Gastrocnemius medialis (tissue), 4 donors: ENCODE measurements at regions not wholly inside any gene's neighbourhood (a gene's known extent, or its start where the extent isn't known, plus 50 kb on each side); places are given as distances from the start of the nearest gene placed in this dataset.

Experiments
- ATAC-seq, 2 donors: fragments of 150-250 bp; one replicate each; pipeline ENCODE4 v1.9.1; 2016
- DNase-seq, 2 donors: peaks; one replicate each; pipeline ENCODE4 v3.0.0-alpha.2; 2019
- H3K27ac ChIP-seq, 4 donors: fragments of 200-600 bp; sonication (generic); 1 replicate in 1 of 4; 2 replicates in 3 of 4; pipeline ENCODE4 v1.5.1; 2016 to 2018; ENCODE audit warnings: mild to moderate bottlenecking in 2 of 4, moderate library complexity in 1 of 4
- H3K27me3 ChIP-seq, 3 donors: fragments of 200-600 bp; sonication (generic) in 2 of 3; 1 replicate in 1 of 3; 2 replicates in 2 of 3; pipeline versions ENCODE4 v1.5.1 to v1.6.0; 2016 to 2019; ENCODE audit warnings: mild to moderate bottlenecking in 1 of 3, moderate library complexity in 1 of 3
- H3K36me3 ChIP-seq, 2 donors: fragments of 200-600 bp; sonication (generic) in 1 of 2; one replicate each; pipeline ENCODE4 v1.5.1; 2017 to 2018
- H3K4me1 ChIP-seq, 2 donors: fragments of 200-600 bp; sonication (generic) in 1 of 2; one replicate each; pipeline ENCODE4 v1.5.1; 2016 to 2017; ENCODE audit warnings: mild to moderate bottlenecking in 2 of 2
- H3K4me3 ChIP-seq, 4 donors: fragments of 200-600 bp; sonication (generic) in 3 of 4; 1 replicate in 1 of 4; 2 replicates in 3 of 4; pipeline ENCODE4 v1.5.1; 2016 to 2019; ENCODE audit warnings: mild to moderate bottlenecking in 2 of 4
- H3K9me3 ChIP-seq, 3 donors: fragments of 200-600 bp; sonication (generic) in 2 of 3; 1 replicate in 1 of 3; 2 replicates in 2 of 3; pipeline ENCODE4 v1.5.1; 2016 to 2019
- POLR2A ChIP-seq, 2 donors: fragments of 450-650 bp; IDR thresholded peaks; one replicate each; pipeline ENCODE4 v1.6.1; 2017; ENCODE audit warnings: antibody characterized with exemption in 2 of 2, mild to moderate bottlenecking in 2 of 2, moderate library complexity in 2 of 2
- in situ Hi-C, 4 donors: fragments of 200-750 bp; cut with MboI; loops; one replicate each; pipeline versions ENCODE4 v1.15.0 to v1.8.0; 2017; ENCODE audit warnings: low sequenced_read_pairs in 4 of 4
- intact Hi-C: fragments of 100-400 bp; cut with DNase I; formaldehyde crosslinking; loops from one replicate; pipeline ENCODE4 v1.15.1; 2023; ENCODE audit warnings: low total_unique reads
- TF ChIP-seq, protein P1 (sequence below), 5 experiments: fragments of 450-650 bp in 3 of 5; fragments of 200-600 bp in 2 of 5; sonication (generic) in 2 of 5; IDR thresholded peaks in 4 of 5; conservative IDR thresholded peaks in 1 of 5; 1 replicate in 4 of 5; 2 replicates in 1 of 5; pipeline ENCODE4 v1.5.1; 2016 to 2019; ENCODE audit warnings: antibody characterized with exemption in 5 of 5, mild to moderate bottlenecking in 3 of 5, moderate library complexity in 3 of 5

DNA sequence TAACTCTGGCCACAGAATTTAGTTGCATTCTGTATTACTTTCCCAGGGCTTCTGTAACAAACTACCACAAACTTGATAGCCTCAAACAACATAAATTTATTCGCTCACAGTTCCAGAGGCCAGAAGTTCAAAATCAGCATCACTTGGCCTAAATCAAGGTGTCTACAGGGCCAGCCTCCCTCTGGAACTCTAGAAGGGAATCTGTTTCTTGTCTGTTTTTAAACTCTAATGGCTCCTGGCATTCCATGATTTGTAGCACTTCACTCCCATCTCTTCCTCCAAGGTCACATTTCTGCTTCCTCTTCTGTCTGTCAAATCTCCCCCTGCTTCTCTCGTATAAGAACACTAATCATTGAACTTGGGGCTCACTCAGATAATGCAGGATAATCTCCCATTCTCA lies 151.9 kb upstream of the ARPP21 start:
- in situ Hi-C loops (no loop called here), intact Hi-C loops (no loop called here)
- DNase-seq (no peak), ATAC-seq (no peak)
- H3K27ac ChIP-seq: no peak overlapping the region
- no peak for TF ChIP-seq POLR2A (IDR thresholded peaks at IDR 0.05)
- TF ChIP-seq, protein P1, sequence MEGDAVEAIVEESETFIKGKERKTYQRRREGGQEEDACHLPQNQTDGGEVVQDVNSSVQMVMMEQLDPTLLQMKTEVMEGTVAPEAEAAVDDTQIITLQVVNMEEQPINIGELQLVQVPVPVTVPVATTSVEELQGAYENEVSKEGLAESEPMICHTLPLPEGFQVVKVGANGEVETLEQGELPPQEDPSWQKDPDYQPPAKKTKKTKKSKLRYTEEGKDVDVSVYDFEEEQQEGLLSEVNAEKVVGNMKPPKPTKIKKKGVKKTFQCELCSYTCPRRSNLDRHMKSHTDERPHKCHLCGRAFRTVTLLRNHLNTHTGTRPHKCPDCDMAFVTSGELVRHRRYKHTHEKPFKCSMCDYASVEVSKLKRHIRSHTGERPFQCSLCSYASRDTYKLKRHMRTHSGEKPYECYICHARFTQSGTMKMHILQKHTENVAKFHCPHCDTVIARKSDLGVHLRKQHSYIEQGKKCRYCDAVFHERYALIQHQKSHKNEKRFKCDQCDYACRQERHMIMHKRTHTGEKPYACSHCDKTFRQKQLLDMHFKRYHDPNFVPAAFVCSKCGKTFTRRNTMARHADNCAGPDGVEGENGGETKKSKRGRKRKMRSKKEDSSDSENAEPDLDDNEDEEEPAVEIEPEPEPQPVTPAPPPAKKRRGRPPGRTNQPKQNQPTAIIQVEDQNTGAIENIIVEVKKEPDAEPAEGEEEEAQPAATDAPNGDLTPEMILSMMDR (IDR thresholded peaks at IDR 0.05 in 4 of 5, conservative IDR thresholded peaks at IDR 0.05 in 1 of 5): no peak
- H3K9me3 ChIP-seq: no peaks in the 10 kb centered on the region
- no peaks in the 10 kb centered on the region for H3K36me3 ChIP-seq
- no peaks in the 10 kb centered on the region for H3K27me3 ChIP-seq
- H3K4me3 ChIP-seq: no peak overlapping the region
- no peaks in the 10 kb centered on the region for H3K4me1 ChIP-seq

- intact Hi-C loops: no loop called here
- DNase-seq: no peak
- no peak for TF ChIP-seq POLR2A (IDR thresholded peaks at IDR 0.05)
- TF ChIP-seq, protein P1 (IDR thresholded peaks at IDR 0.05 in 4 of 5, conservative IDR thresholded peaks at IDR 0.05 in 1 of 5): no peak
- Histone ChIP-seq H3K27ac (no peak overlapping the region), H3K4me3 (no peak overlapping the region), H3K9me3 (no peaks in the 10 kb centered on the region), H3K36me3 (no peaks in the 10 kb centered on the region), H3K27me3 (no peaks in the 10 kb centered on the region), H3K4me1 (no peaks in the 10 kb centered on the region)
- in situ Hi-C loops: no loop called here
- no peak for ATAC-seq
These were observed 150.8 kb upstream of the ARPP21 start for GRCh38 chr3:35488526-35488925.

GRCh38 chr3:35492841-35493240 lies 146.5 kb upstream of the ARPP21 start:
- TF ChIP-seq, protein P1 (IDR thresholded peaks at IDR 0.05 in 4 of 5, conservative IDR thresholded peaks at IDR 0.05 in 1 of 5): no peak
- no peak for TF ChIP-seq POLR2A (IDR thresholded peaks at IDR 0.05)
- Histone ChIP-seq H3K27ac (no peak overlapping the region), H3K4me1 (no peaks in the 10 kb centered on the region), H3K27me3 (no peaks in the 10 kb centered on the region), H3K36me3 (no peaks in the 10 kb centered on the region), H3K9me3 (no peaks in the 10 kb centered on the region), H3K4me3 (no peak overlapping the region)
- in situ Hi-C loops: no loop called here
- DNase-seq: no peak
- intact Hi-C loops: no loop called here
- no peak for ATAC-seq

DNA sequence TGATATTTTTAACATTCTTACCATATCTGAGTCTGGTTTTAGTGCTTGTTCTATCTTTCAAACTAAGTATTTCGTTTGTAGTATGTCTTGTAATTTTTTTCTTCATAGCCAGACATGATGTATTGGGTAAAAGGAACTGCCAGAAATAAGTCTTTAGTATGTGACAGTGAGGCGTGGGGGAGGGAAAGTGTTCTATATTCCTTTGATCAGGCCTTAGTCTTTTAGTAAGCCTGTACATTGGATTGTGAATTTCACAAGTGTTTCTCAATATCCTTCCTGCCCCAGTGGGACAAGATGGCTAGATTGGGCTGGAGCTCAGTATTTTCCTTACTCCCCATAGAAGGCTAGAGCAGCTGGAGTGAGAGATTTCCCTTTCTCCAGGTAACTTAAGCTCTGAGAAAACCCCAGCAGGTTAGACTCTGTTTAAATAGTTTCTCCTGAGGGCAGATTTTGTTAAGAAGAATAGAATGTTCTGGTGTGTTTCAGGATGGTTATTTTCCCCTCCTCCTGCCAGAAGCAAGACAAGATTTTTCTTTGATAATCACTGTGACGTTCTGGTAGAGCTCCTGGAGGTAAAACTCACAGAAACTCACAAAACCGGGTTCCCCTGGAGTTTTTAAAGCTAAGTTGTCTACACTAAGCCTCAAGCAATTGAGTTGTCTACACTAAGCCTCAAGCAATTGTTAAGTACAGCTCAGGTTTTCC lies 140.7 kb upstream of the ARPP21 start:
- Histone ChIP-seq H3K27ac (no peak overlapping the region), H3K27me3 (no peaks in the 10 kb centered on the region), H3K4me1 (no peaks in the 10 kb centered on the region), H3K4me3 (no peak overlapping the region), H3K9me3 (no peaks in the 10 kb centered on the region), H3K36me3 (no peaks in the 10 kb centered on the region)
- no peak for TF ChIP-seq POLR2A (IDR thresholded peaks at IDR 0.05)
- TF ChIP-seq, protein P1 (IDR thresholded peaks at IDR 0.05 in 4 of 5, conservative IDR thresholded peaks at IDR 0.05 in 1 of 5): no peak
- in situ Hi-C loops (no loop called here), intact Hi-C loops (no loop called here)
- ATAC-seq (no peak), DNase-seq (no peak)
